ENCODE measurements at regions not wholly inside any gene's neighbourhood (a gene's known extent, or its start where the extent isn't known, plus 50 kb on each side); places are given as distances from the start of the nearest gene placed in this dataset.
A peak's percentile ranks its signal among the peaks of the same experiment; 100 is the strongest.

DNA sequence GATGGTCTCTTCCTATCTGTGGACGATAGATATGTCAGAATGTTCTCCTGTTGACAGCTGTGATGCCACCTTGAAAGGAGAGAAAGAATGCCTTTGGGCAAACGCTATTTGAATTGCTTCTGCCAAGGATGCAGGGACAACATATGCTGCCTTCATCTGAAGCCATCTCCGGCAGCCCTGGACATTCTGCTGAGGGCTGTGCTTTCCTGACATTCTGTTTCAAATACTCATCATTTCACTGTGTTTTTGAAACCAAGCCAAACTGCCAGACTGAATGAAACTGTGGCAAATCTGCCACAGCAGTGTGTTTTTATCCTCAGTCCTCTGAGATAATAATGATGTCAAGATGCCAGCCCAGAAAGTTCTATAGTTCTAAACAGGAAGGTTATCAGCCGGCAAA is 85.8 kb upstream of the BCAT1 start:
- TF ChIP-seq, protein P1, sequence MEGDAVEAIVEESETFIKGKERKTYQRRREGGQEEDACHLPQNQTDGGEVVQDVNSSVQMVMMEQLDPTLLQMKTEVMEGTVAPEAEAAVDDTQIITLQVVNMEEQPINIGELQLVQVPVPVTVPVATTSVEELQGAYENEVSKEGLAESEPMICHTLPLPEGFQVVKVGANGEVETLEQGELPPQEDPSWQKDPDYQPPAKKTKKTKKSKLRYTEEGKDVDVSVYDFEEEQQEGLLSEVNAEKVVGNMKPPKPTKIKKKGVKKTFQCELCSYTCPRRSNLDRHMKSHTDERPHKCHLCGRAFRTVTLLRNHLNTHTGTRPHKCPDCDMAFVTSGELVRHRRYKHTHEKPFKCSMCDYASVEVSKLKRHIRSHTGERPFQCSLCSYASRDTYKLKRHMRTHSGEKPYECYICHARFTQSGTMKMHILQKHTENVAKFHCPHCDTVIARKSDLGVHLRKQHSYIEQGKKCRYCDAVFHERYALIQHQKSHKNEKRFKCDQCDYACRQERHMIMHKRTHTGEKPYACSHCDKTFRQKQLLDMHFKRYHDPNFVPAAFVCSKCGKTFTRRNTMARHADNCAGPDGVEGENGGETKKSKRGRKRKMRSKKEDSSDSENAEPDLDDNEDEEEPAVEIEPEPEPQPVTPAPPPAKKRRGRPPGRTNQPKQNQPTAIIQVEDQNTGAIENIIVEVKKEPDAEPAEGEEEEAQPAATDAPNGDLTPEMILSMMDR (IDR thresholded peaks at IDR 0.05; ENCODE audit: insufficient read depth, low read depth, low read length, missing control alignments) = no peak
- H3K4me3 ChIP-seq (ENCODE audit: low read length) = no peak overlapping the region
- no peak for DNase-seq (ENCODE audit: low read depth)

DNA sequence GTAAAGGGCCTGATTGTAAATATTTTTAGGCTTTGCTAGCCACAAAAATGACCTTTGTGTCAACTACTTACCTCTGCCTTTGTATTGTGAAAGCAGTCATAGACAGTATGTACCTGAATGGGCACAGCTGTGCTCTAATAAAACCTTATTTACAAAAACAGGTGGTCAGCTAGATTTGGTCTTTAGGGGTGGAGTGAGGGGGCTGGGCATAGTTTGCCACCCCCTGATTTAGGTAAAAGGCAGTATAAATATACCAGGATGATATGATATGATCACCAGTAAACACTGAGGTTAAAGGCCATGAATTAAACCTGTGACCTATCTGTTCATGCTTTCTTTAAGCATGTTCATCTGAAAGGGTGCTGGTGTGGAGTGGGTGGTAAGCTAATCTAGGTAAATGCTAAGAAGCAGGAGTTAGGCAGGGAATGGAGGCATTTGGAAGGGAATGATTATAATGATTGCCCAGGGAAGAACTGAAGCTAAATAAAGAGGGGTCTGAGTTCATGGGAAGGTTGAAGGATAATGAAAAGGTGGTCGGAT is 77.1 kb upstream of the BCAT1 start:
- DNase-seq (ENCODE audit: low read depth) = no peak
- TF ChIP-seq, protein P1 (IDR thresholded peaks at IDR 0.05; ENCODE audit: insufficient read depth, low read depth, low read length, missing control alignments) = no peak
- H3K4me3 ChIP-seq (ENCODE audit: low read length) = no peak overlapping the region

DNA sequence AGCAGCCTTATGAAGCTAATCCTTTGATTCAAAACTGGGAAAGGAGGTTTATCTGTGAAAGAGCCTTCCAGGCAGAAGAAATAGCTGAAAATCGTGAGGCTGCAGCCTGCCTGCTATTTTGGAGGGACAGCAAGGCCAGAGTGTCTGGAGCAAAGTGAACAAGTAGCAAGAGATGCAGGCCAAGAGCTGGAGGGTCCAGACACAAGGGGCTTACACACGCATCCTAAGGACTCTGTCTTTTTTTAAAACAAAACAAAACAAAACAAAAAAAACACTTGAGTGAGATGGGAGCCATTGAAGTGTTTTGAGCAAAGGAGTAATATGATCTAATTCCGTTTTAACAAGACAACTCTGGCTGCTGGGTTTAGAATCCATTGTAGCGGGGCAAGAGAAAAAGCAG is 76.4 kb upstream of the BCAT1 start:
- no peak overlapping the region for H3K4me3 ChIP-seq (ENCODE audit: low read length)
- DNase-seq (ENCODE audit: low read depth) = no peak
- TF ChIP-seq, protein P1 (IDR thresholded peaks at IDR 0.05; ENCODE audit: insufficient read depth, low read depth, low read length, missing control alignments) = no peak

DNA sequence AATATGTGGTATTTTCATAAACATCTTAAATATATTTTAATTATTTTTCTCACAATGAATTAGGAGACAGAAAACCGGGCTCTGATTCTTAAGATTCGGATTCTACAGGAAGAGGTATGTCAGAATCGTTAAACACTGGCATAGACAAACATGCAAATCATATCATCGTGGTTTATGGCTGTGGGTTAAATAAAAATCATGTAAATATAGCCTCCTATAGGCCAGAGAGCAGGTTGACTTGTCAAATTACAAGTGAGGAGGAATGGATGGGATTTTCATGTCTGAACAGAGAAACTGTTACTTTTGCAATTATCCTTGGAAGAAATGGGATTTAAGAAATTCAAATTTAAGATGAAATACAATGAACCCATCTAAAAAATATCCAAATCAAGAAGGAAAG is 74.9 kb upstream of the BCAT1 start:
- DNase-seq (ENCODE audit: low read depth) = no peak
- TF ChIP-seq, protein P1 (IDR thresholded peaks at IDR 0.05; ENCODE audit: insufficient read depth, low read depth, low read length, missing control alignments) = no peak
- H3K4me3 ChIP-seq (ENCODE audit: low read length) = no peak overlapping the region

DNA sequence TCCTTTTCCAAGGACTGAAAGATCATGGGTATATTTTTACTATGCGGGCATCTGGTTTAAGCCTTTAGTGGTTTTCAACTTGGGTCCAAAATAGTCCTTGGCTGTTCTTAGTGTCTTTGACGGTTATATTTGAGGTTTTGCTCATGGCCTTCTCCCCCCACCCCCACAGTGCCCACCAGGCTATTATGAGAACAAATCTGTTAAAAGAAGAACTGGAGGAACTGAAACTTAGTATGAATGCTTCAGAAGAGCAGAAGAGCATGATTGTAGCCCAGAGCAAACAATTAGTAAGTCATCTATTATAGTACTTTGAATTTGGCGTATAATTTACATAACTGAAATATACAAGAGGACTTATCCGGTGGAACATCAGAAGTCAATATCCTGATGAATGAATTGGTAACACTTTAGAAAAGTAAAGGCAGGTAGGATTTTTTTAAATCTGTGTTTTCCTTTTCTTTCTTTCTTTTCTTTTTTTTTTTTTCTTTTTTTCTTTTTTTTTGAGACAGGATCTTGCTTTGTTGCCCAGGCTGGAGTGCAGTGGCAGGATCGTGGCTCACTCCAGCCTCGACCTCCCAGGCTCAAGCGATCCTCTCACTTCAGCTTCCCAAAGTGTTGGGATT is 71.8 kb upstream of the BCAT1 start:
- no peak overlapping the region for H3K4me3 ChIP-seq (ENCODE audit: low read length)
- TF ChIP-seq, protein P1 (IDR thresholded peaks at IDR 0.05; ENCODE audit: insufficient read depth, low read depth, low read length, missing control alignments) = no peak
- no peak for DNase-seq (ENCODE audit: low read depth)

DNA sequence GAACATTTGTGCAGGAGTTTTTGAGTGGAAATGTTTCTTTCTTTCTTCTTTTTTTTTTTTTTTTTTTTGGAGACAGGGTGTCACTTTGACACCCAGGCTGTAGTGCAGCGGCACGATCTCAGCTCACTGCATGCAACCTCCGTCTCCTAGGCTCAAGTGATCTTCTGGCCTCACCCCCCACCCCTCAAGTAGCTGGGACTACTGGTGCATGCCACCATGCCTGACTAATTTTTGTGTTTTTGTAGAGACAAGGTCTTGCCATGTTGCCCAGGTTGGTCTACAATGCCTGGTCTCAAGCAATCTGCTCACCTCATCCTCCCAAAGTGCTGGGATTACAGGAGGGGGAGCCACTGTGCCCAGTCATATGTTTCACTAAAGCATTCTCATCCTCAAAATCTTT is 69.2 kb upstream of the BCAT1 start:
- no peak overlapping the region for H3K4me3 ChIP-seq (ENCODE audit: low read length)
- TF ChIP-seq, protein P1 (IDR thresholded peaks at IDR 0.05; ENCODE audit: insufficient read depth, low read depth, low read length, missing control alignments) = no peak
- no peak for DNase-seq (ENCODE audit: low read depth)

DNA sequence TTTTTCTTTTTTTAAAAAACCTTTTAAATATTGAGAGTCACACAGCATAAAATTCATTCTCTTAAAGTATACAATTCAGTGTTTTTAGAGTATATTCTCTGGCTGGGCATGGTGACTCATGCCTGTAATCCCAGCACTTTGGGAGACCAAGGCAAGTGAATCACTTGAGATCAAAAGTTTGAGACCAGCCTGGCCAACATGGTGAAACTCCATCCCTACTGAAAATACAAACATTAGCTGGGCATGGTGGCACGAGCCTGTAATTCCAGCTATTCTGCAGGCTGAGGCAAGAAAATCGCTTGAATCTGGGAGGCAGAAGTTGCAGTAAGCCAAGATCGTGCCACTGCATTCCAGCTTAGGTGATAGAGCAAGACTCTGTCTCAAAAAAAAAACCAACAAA is 68.4 kb upstream of the BCAT1 start:
- peak; percentile 82 for DNase-seq (ENCODE audit: low read depth)
- TF ChIP-seq, protein P1 (IDR thresholded peaks at IDR 0.05; ENCODE audit: insufficient read depth, low read depth, low read length, missing control alignments) = no peak
- no peak overlapping the region for H3K4me3 ChIP-seq (ENCODE audit: low read length)

Measured in epithelial cell of esophagus (primary cell).